MG63 (cell line): ENCODE measurements at regions not wholly inside any gene's neighbourhood (a gene's known extent, or its start where the extent isn't known, plus 50 kb on each side); places are given as distances from the start of the nearest gene placed in this dataset.
"Not testable (repeated sequence)": the region's sequence is repeated elsewhere in the genome, so short reads cannot be mapped to it uniquely, and the experiment has no call there.

Experiments
- DNase-seq: peaks from one replicate; pipeline ENCODE4 v3.0.0-alpha.2; 2020
- H3K27me3 ChIP-seq: fragments of 250-450 bp; sonication (Bioruptor Pico); 2 replicates; pipeline ENCODE4 v1.5.1; 2020; ENCODE audit warnings: mild to moderate bottlenecking, moderate library complexity
- H3K36me3 ChIP-seq: fragments of 250-450 bp; sonication (Bioruptor Pico); 2 replicates; pipeline ENCODE4 v1.5.1; 2020; ENCODE audit warnings: mild to moderate bottlenecking, moderate library complexity
- H3K4me3 ChIP-seq: fragments of 250-450 bp; sonication (Bioruptor Pico); 2 replicates; pipeline ENCODE4 v1.5.1; 2020; ENCODE audit warnings: mild to moderate bottlenecking, moderate library complexity
- H3K9me3 ChIP-seq: fragments of 250-450 bp; sonication (Bioruptor Pico); 2 replicates; pipeline ENCODE4 v1.5.1; 2020; ENCODE audit warnings: mild to moderate bottlenecking, moderate library complexity

GRCh38 chr10:6802759-6803426 lies 222.8 kb upstream of the PRKCQ start:
- no peaks in the 10 kb centered on the region for H3K36me3 ChIP-seq
- no peak overlapping the region for H3K4me3 ChIP-seq
- no peaks in the 10 kb centered on the region for H3K27me3 ChIP-seq
- no peak for DNase-seq
- H3K9me3 ChIP-seq: no peaks in the 10 kb centered on the region

GRCh38 chr10:6796231-6796630 lies 216.2 kb upstream of the PRKCQ start:
- H3K4me3 ChIP-seq: no peak overlapping the region
- DNase-seq: no peak
- no peaks in the 10 kb centered on the region for H3K27me3 ChIP-seq
- no peaks in the 10 kb centered on the region for H3K36me3 ChIP-seq
- no peaks in the 10 kb centered on the region for H3K9me3 ChIP-seq

- Histone ChIP-seq H3K36me3 (no peaks in the 10 kb centered on the region), H3K4me3 (no peak overlapping the region), H3K27me3 (no peaks in the 10 kb centered on the region), H3K9me3 (no peaks in the 10 kb centered on the region)
- DNase-seq: no peak
Observed at GRCh38 chr10:6795541-6795940, 215.5 kb upstream of the PRKCQ start.

- H3K27me3 ChIP-seq, DNase-seq, H3K4me3 ChIP-seq, H3K36me3 ChIP-seq, H3K9me3 ChIP-seq: not testable (repeated sequence)
Observed at GRCh38 chr10:6794841-6795240, 214.8 kb upstream of the PRKCQ start.

GRCh38 chr10:6794441-6794840 lies 214.4 kb upstream of the PRKCQ start:
- Histone ChIP-seq H3K27me3 (no peaks in the 10 kb centered on the region), H3K4me3 (no peak overlapping the region), H3K36me3 (no peaks in the 10 kb centered on the region), H3K9me3 (no peaks in the 10 kb centered on the region)
- no peak for DNase-seq

- no peaks in the 10 kb centered on the region for H3K9me3 ChIP-seq
- H3K27me3 ChIP-seq: no peaks in the 10 kb centered on the region
- H3K36me3 ChIP-seq: no peaks in the 10 kb centered on the region
- H3K4me3 ChIP-seq: no peak overlapping the region
- no peak for DNase-seq
Observed at GRCh38 chr10:6788731-6789130, 208.7 kb upstream of the PRKCQ start.

GRCh38 chr10:6788231-6788630 lies 208.2 kb upstream of the PRKCQ start:
- Histone ChIP-seq H3K27me3 (no peaks in the 10 kb centered on the region), H3K9me3 (no peaks in the 10 kb centered on the region), H3K4me3 (no peak overlapping the region), H3K36me3 (no peaks in the 10 kb centered on the region)
- no peak for DNase-seq

- Histone ChIP-seq H3K4me3 (no peak overlapping the region), H3K27me3 (no peaks in the 10 kb centered on the region), H3K36me3 (no peaks in the 10 kb centered on the region), H3K9me3 (no peaks in the 10 kb centered on the region)
- DNase-seq: no peak
Observed at GRCh38 chr10:6787718-6788117, 207.6 kb upstream of the PRKCQ start.

GRCh38 chr10:6787091-6787490 lies 207.0 kb upstream of the PRKCQ start:
- no peak for DNase-seq
- no peaks in the 10 kb centered on the region for H3K27me3 ChIP-seq
- no peaks in the 10 kb centered on the region for H3K36me3 ChIP-seq
- no peaks in the 10 kb centered on the region for H3K9me3 ChIP-seq
- H3K4me3 ChIP-seq: no peak overlapping the region

- H3K4me3 ChIP-seq: peak overlapping the region; percentile 17; the same call in 1 of the 2 replicates
- no peaks in the 10 kb centered on the region for H3K9me3 ChIP-seq
- peak; percentile 32 for DNase-seq
- H3K27me3 ChIP-seq: no peaks in the 10 kb centered on the region
- no peaks in the 10 kb centered on the region for H3K36me3 ChIP-seq
Observed at GRCh38 chr10:6786579-6787031, 206.5 kb upstream of the PRKCQ start.

- not testable (repeated sequence) for H3K27me3 ChIP-seq, H3K9me3 ChIP-seq, H3K4me3 ChIP-seq, H3K36me3 ChIP-seq, DNase-seq
Observed at GRCh38 chr10:6784429-6784828, 204.4 kb upstream of the PRKCQ start.

GRCh38 chr10:6783471-6783870 lies 203.4 kb upstream of the PRKCQ start:
- no peaks in the 10 kb centered on the region for H3K36me3 ChIP-seq
- no peak for DNase-seq

GRCh38 chr10:6782378-6782777 lies 202.3 kb upstream of the PRKCQ start:
- no peaks in the 10 kb centered on the region for H3K36me3 ChIP-seq
- H3K9me3 ChIP-seq: no peaks in the 10 kb centered on the region
- H3K4me3 ChIP-seq: no peak overlapping the region
- no peaks in the 10 kb centered on the region for H3K27me3 ChIP-seq
- DNase-seq: no peak

More at GRCh38 chr10:6783471-6783870, 203.4 kb upstream of the PRKCQ start:
- no peaks in the 10 kb centered on the region for H3K9me3 ChIP-seq
- no peak overlapping the region for H3K4me3 ChIP-seq
- H3K27me3 ChIP-seq: no peaks in the 10 kb centered on the region

GRCh38 chr10:6781133-6781770 lies 201.2 kb upstream of the PRKCQ start:
- DNase-seq: no peak
- H3K4me3 ChIP-seq: no peak overlapping the region; the same call in 1 of the 2 replicates

GRCh38 chr10:6780008-6780677 lies 200.1 kb upstream of the PRKCQ start:
- no peak for DNase-seq
- peak overlapping the region; percentile 35 for H3K4me3 ChIP-seq
- H3K27me3 ChIP-seq: no peaks in the 10 kb centered on the region
- H3K36me3 ChIP-seq: no peaks in the 10 kb centered on the region
- no peaks in the 10 kb centered on the region for H3K9me3 ChIP-seq

More at GRCh38 chr10:6781133-6781770, 201.2 kb upstream of the PRKCQ start:
- no peaks in the 10 kb centered on the region for H3K36me3 ChIP-seq
- no peaks in the 10 kb centered on the region for H3K9me3 ChIP-seq
- no peaks in the 10 kb centered on the region for H3K27me3 ChIP-seq

- H3K9me3 ChIP-seq: no peaks in the 10 kb centered on the region
- H3K27me3 ChIP-seq: no peaks in the 10 kb centered on the region
- peak; percentile 94 for DNase-seq
- no peaks in the 10 kb centered on the region for H3K36me3 ChIP-seq
- peak overlapping the region; percentile 35 for H3K4me3 ChIP-seq
Observed at GRCh38 chr10:6778992-6779701, 199.1 kb upstream of the PRKCQ start.

GRCh38 chr10:6776170-6776569 lies 196.1 kb upstream of the PRKCQ start:
- no peaks in the 10 kb centered on the region for H3K36me3 ChIP-seq
- H3K27me3 ChIP-seq: no peaks in the 10 kb centered on the region
- DNase-seq: no peak
- no peak overlapping the region for H3K4me3 ChIP-seq
- no peaks in the 10 kb centered on the region for H3K9me3 ChIP-seq
